Mammary epithelial cell (primary cell): ENCODE measurements at regions not wholly inside any gene's neighbourhood (a gene's known extent, or its start where the extent isn't known, plus 50 kb on each side); places are given as distances from the start of the nearest gene placed in this dataset.

Source experiments
- CTCF ChIP-seq, 2 donors: IDR thresholded peaks in 1 of 2; conservative IDR thresholded peaks in 1 of 2; 2 replicates each; pipeline ENCODE4 v1.5.1; 2011 to 2012; ENCODE audit warnings: inconsistent platforms in 2 of 2, low read length in 2 of 2, mild to moderate bottlenecking in 2 of 2, control low read depth in 1 of 2, low read depth in 1 of 2; ENCODE audit not compliant: insufficient read depth in 1 of 2; ENCODE audit errors: extremely low read depth in 1 of 2
- EZH2 ChIP-seq: IDR thresholded peaks from 2 replicates; pipeline ENCODE4 v1.6.1; 2012; ENCODE audit warnings: low read length, inconsistent platforms, borderline replicate concordance

DNA sequence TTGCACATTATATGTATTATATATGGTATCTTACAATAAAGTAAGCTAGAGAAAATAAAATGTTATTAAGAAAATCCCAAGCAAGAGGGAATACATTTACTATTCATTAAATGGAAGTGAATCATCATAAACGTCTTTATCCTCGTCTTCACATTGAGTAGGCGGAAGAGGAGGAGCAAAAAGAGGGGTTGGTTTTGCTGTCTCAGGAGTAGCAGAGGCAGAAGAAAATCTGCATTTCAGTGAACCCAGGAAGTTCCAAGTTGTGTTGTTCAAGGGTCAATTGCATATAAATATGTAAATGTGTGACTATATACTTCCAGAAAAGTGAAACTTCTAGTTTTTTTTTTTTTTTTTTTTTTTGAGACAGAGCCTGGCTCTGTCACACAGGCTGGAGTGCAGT lies 301.4 kb downstream of the TMA16 start:
- no peak for TF ChIP-seq CTCF (conservative IDR thresholded peaks at IDR 0.05 in 1 of 2, IDR thresholded peaks at IDR 0.05 in 1 of 2; ENCODE audit: extremely low read depth in 1 of 2, insufficient read depth in 1 of 2, low read depth in 1 of 2, low read length in 2 of 2)
- no peak for TF ChIP-seq EZH2
